Adipocyte (in vitro differentiated cells): ENCODE measurements at regions not wholly inside any gene's neighbourhood (a gene's known extent, or its start where the extent isn't known, plus 50 kb on each side); places are given as distances from the start of the nearest gene placed in this dataset.
"Not testable (repeated sequence)": the region's sequence is repeated elsewhere in the genome, so short reads cannot be mapped to it uniquely, and the experiment has no call there.

ENCODE experiments used
- DNase-seq: peaks from one replicate; pipeline ENCODE4 v3.0.0-alpha.2; 2015; ENCODE audit warnings: low read depth
- H3K27me3 ChIP-seq: replicated peaks from 2 replicates; pipeline ENCODE4 v1.7.0; 2013; ENCODE audit warnings: mild to moderate bottlenecking, low read length, moderate library complexity; ENCODE audit not compliant: control insufficient read depth, insufficient read depth
- H3K36me3 ChIP-seq: 2 replicates; pipeline ENCODE4 v1.7.0; 2013; ENCODE audit warnings: low read length, mild to moderate bottlenecking, moderate library complexity; ENCODE audit not compliant: control insufficient read depth, insufficient read depth, severe bottlenecking
- H3K4me1 ChIP-seq: 2 replicates; pipeline ENCODE4 v1.7.0; 2013; ENCODE audit warnings: mild to moderate bottlenecking, low read length, moderate library complexity; ENCODE audit not compliant: control insufficient read depth, insufficient read depth
- H3K4me3 ChIP-seq: 2 replicates; pipeline ENCODE4 v1.7.0; 2013; ENCODE audit warnings: mild to moderate bottlenecking, low read length, moderate library complexity
- H3K9ac ChIP-seq: 2 replicates; pipeline ENCODE4 v1.7.0; 2013; ENCODE audit warnings: mild to moderate bottlenecking, low read length, moderate library complexity
- H3K9me3 ChIP-seq: 2 replicates; pipeline ENCODE4 v1.7.0; 2013; ENCODE audit warnings: mild to moderate bottlenecking, low read length, moderate library complexity; ENCODE audit not compliant: control insufficient read depth

GRCh38 chr1:18579267-18579666, 51.4 kb upstream of the PAX7 start:
- not testable (repeated sequence) for H3K4me3 ChIP-seq, H3K36me3 ChIP-seq, H3K9ac ChIP-seq, H3K9me3 ChIP-seq, DNase-seq
- peaks cover 21% of the 10 kb centered on the region for H3K4me1 ChIP-seq
- peaks cover 36% of the 10 kb centered on the region for H3K27me3 ChIP-seq

DNA sequence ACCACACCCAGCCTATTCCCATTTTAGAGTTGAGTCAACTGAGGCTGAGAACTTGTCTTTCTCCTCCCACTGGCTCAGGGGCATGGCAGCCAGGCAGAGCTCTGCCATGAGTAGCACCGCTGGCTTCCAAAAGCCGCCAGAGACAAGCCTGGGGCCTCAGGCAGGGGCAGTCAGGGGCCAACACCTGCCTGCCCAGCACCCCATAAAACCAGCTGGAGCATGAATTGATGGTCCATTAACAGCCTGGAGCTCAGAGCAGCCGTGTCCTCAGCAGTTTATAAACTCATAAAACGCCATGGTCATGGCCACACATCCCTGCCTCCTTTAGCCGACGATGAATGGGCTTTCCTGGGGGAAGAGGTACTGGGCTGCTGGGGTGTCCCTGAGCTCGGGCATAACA, 50.6 kb upstream of the PAX7 start:
- Histone ChIP-seq H3K9me3 (no peaks in the 10 kb centered on the region), H3K4me3 (no peak overlapping the region), H3K9ac (no peak overlapping the region), H3K27me3 (peaks cover 34% of the 10 kb centered on the region), H3K4me1 (peaks cover 21% of the 10 kb centered on the region), H3K36me3 (no peaks in the 10 kb centered on the region)
- DNase-seq, result no peak

- DNase-seq, result no peak
- H3K4me3 ChIP-seq, result no peak overlapping the region
- no peaks in the 10 kb centered on the region for H3K9me3 ChIP-seq
- H3K36me3 ChIP-seq, result no peaks in the 10 kb centered on the region
- peaks cover 21% of the 10 kb centered on the region for H3K4me1 ChIP-seq
- H3K9ac ChIP-seq, result no peak overlapping the region
- H3K27me3 ChIP-seq, result peaks cover 30% of the 10 kb centered on the region
Measured at GRCh38 chr1:18580691-18581419, 49.8 kb upstream of the PAX7 start.
